GM19468 (cell line): ENCODE measurements at regions not wholly inside any gene's neighbourhood (a gene's known extent, or its start where the extent isn't known, plus 50 kb on each side); places are given as distances from the start of the nearest gene placed in this dataset.
A peak's percentile ranks its signal among the peaks of the same experiment; 100 is the strongest.
"Not testable (repeated sequence)": the region's sequence is repeated elsewhere in the genome, so short reads cannot be mapped to it uniquely, and the experiment has no call there.

Source experiments
- ATAC-seq: cut with Tn5 transposase; IDR thresholded peaks from one replicate; pipeline ENCODE4 v1.9.1; 2021; ENCODE audit warnings: mild to moderate bottlenecking, moderate library complexity, moderate number of reproducible peaks; ENCODE audit not compliant: unreplicated experiment; ENCODE audit errors: extremely low read depth

- ATAC-seq: no peak
Observed at GRCh38 chr1:181951213-181951612, 110.3 kb downstream of the ZNF648 start.

GRCh38 chr1:181949500-181949899 lies 112.0 kb downstream of the ZNF648 start:
- no peak for ATAC-seq

GRCh38 chr1:181948372-181948771 lies 113.1 kb downstream of the ZNF648 start:
- ATAC-seq: no peak

- ATAC-seq: no peak
Observed at GRCh38 chr1:181947441-181947840, 114.1 kb downstream of the ZNF648 start.

- peak; percentile 77 for ATAC-seq
Observed at GRCh38 chr1:181936768-181937581, 124.5 kb downstream of the ZNF648 start.

GRCh38 chr1:181936269-181936668 lies 125.2 kb downstream of the ZNF648 start:
- ATAC-seq: no peak

GRCh38 chr1:181931873-181932272 lies 129.6 kb downstream of the ZNF648 start:
- no peak for ATAC-seq

- no peak for ATAC-seq
Observed at GRCh38 chr1:181930187-181930586, 131.3 kb downstream of the ZNF648 start.

GRCh38 chr1:181926697-181927096 lies 134.8 kb downstream of the ZNF648 start:
- ATAC-seq: no peak

GRCh38 chr1:181924034-181924433 lies 137.5 kb downstream of the ZNF648 start:
- ATAC-seq: not testable (repeated sequence)

GRCh38 chr1:181919542-181919941 lies 142.0 kb downstream of the ZNF648 start:
- no peak for ATAC-seq

GRCh38 chr1:181918880-181919525 lies 142.5 kb downstream of the ZNF648 start:
- no peak for ATAC-seq

- no peak for ATAC-seq
Observed at GRCh38 chr1:181911715-181912114, 149.8 kb downstream of the ZNF648 start.

GRCh38 chr1:181910905-181911304 lies 150.6 kb downstream of the ZNF648 start:
- ATAC-seq: no peak

GRCh38 chr1:181909010-181909409 lies 152.5 kb downstream of the ZNF648 start:
- no peak for ATAC-seq

GRCh38 chr1:181906631-181907030 lies 154.9 kb downstream of the ZNF648 start:
- ATAC-seq: no peak

GRCh38 chr1:181905944-181906597 lies 155.4 kb downstream of the ZNF648 start:
- no peak for ATAC-seq

GRCh38 chr1:181898773-181899172 lies 162.7 kb downstream of the ZNF648 start:
- ATAC-seq: no peak

GRCh38 chr1:181896824-181897223 lies 164.7 kb downstream of the ZNF648 start:
- ATAC-seq: no peak

GRCh38 chr1:181894439-181894859 lies 167.1 kb downstream of the ZNF648 start:
- ATAC-seq: no peak

- no peak for ATAC-seq
Observed at GRCh38 chr1:181893937-181894336, 167.6 kb downstream of the ZNF648 start.
